ENCODE measurements at regions not wholly inside any gene's neighbourhood (a gene's known extent, or its start where the extent isn't known, plus 50 kb on each side); places are given as distances from the start of the nearest gene placed in this dataset.

- H3K36me3 ChIP-seq (ENCODE audit: control insufficient read depth in 2 of 3, insufficient read depth in 3 of 3, low read length in 3 of 3) = no peaks in the 10 kb centered on the region
- H3K27ac ChIP-seq (ENCODE audit: low read depth in 2 of 2, low read length in 2 of 2) = no peak overlapping the region
- no peak overlapping the region for H3K9ac ChIP-seq (ENCODE audit: low read length in 3 of 3)
- H3K9me3 ChIP-seq (ENCODE audit: control insufficient read depth in 2 of 3, insufficient read depth in 1 of 3, low read length in 3 of 3) = no peaks in the 10 kb centered on the region
- peaks cover 0 to 3% (median 0%) of the 10 kb centered on the region in 3 donors for H3K4me1 ChIP-seq (ENCODE audit: control insufficient read depth in 2 of 3, insufficient read depth in 2 of 3, low read depth in 1 of 3, low read length in 3 of 3)
- TF ChIP-seq, protein P1, sequence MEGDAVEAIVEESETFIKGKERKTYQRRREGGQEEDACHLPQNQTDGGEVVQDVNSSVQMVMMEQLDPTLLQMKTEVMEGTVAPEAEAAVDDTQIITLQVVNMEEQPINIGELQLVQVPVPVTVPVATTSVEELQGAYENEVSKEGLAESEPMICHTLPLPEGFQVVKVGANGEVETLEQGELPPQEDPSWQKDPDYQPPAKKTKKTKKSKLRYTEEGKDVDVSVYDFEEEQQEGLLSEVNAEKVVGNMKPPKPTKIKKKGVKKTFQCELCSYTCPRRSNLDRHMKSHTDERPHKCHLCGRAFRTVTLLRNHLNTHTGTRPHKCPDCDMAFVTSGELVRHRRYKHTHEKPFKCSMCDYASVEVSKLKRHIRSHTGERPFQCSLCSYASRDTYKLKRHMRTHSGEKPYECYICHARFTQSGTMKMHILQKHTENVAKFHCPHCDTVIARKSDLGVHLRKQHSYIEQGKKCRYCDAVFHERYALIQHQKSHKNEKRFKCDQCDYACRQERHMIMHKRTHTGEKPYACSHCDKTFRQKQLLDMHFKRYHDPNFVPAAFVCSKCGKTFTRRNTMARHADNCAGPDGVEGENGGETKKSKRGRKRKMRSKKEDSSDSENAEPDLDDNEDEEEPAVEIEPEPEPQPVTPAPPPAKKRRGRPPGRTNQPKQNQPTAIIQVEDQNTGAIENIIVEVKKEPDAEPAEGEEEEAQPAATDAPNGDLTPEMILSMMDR (IDR thresholded peaks at IDR 0.05; ENCODE audit: borderline replicate concordance, extremely low read depth, insufficient read depth) = no peak
- intact Hi-C loops (cut with DNase I) = no loop called here
- H3K4me3 ChIP-seq (ENCODE audit: low read length in 3 of 3) = no peak overlapping the region
- no peak for FAIRE-seq
- no peak for DNase-seq
- H3K27me3 ChIP-seq (ENCODE audit: control insufficient read depth, insufficient read depth, low read length) = no peaks in the 10 kb centered on the region
Measured at GRCh38 chr10:29874606-29875269, 184.6 kb downstream of the JCAD start.

DNA sequence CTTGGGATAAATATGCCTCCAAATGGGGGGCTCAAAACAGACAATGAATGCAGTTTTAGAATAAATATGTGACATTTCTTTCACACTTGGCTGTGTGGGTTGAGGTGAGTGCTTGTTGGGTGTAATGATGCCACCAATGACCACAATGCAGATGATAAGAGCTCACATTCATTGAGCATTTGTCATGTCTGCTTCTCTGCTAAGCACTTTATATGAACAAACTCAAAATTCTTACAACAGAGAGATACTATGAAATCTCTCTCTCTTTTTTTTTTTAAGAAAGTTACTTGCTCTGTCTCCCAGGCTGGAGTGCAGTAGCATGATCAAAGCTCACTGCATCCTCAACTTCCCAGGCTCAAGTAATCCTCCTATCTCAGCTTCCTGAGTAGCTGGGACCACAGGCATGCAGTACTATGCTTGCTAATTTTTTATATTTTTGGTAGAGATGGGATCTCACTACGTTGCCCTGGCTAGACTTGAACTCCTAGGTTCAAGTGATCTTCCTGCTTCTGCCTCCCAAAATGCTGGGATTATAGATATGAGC lies 185.4 kb downstream of the JCAD start:
- FAIRE-seq (no peak), DNase-seq (no peak)
- intact Hi-C loops (cut with DNase I) = no loop called here
- TF ChIP-seq, protein P1 (IDR thresholded peaks at IDR 0.05; ENCODE audit: borderline replicate concordance, extremely low read depth, insufficient read depth) = no peak
- H3K4me1 ChIP-seq (ENCODE audit: control insufficient read depth in 2 of 3, insufficient read depth in 2 of 3, low read depth in 1 of 3, low read length in 3 of 3) = peaks cover 0 to 3% (median 0%) of the 10 kb centered on the region in 3 donors
- no peak overlapping the region for H3K9ac ChIP-seq (ENCODE audit: low read length in 3 of 3)
- no peaks in the 10 kb centered on the region for H3K9me3 ChIP-seq (ENCODE audit: control insufficient read depth in 2 of 3, insufficient read depth in 1 of 3, low read length in 3 of 3)
- H3K4me3 ChIP-seq (ENCODE audit: low read length in 3 of 3) = no peak overlapping the region
- H3K36me3 ChIP-seq (ENCODE audit: control insufficient read depth in 2 of 3, insufficient read depth in 3 of 3, low read length in 3 of 3) = no peaks in the 10 kb centered on the region
- H3K27ac ChIP-seq (ENCODE audit: low read depth in 2 of 2, low read length in 2 of 2) = no peak overlapping the region
- no peaks in the 10 kb centered on the region for H3K27me3 ChIP-seq (ENCODE audit: control insufficient read depth, insufficient read depth, low read length)

DNA sequence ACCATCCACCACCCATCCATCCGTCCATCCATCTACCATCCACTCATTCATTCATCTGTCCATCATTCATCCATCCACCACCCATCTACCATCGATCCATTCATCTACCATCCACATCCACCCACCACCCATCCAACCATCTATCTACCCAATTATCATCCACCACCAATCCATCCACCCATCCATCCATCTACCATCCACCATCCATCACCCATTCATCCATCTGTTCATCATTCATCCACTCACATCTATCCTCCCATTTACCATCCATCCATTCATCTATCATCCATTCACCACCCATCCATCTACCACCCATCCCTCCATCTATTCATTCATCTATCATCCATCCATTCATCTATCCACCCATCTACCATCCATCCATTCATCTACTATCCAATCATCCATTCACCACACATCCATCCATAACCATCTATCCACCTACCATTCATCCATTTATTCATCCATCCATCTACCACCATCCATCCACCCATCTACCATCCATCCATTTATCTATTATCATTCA lies 188.8 kb downstream of the JCAD start:
- no peak overlapping the region for H3K27ac ChIP-seq (ENCODE audit: low read depth in 2 of 2, low read length in 2 of 2)
- no peaks in the 10 kb centered on the region for H3K9me3 ChIP-seq (ENCODE audit: control insufficient read depth in 2 of 3, insufficient read depth in 1 of 3, low read length in 3 of 3)
- TF ChIP-seq, protein P1 (IDR thresholded peaks at IDR 0.05; ENCODE audit: borderline replicate concordance, extremely low read depth, insufficient read depth) = no peak
- H3K9ac ChIP-seq (ENCODE audit: low read length in 3 of 3) = no peak overlapping the region
- intact Hi-C loops (cut with DNase I) = no loop called here
- no peaks in the 10 kb centered on the region for H3K36me3 ChIP-seq (ENCODE audit: control insufficient read depth in 2 of 3, insufficient read depth in 3 of 3, low read length in 3 of 3)
- no peak overlapping the region for H3K4me3 ChIP-seq (ENCODE audit: low read length in 3 of 3)
- FAIRE-seq = no peak
- no peaks in the 10 kb centered on the region for H3K4me1 ChIP-seq (ENCODE audit: control insufficient read depth in 2 of 3, insufficient read depth in 2 of 3, low read depth in 1 of 3, low read length in 3 of 3)
- H3K27me3 ChIP-seq (ENCODE audit: control insufficient read depth, insufficient read depth, low read length) = no peaks in the 10 kb centered on the region
- no peak for DNase-seq

Measured in kidney (tissue), 13 donors.